ENCODE measurements at regions not wholly inside any gene's neighbourhood (a gene's known extent, or its start where the extent isn't known, plus 50 kb on each side); places are given as distances from the start of the nearest gene placed in this dataset.

DNA sequence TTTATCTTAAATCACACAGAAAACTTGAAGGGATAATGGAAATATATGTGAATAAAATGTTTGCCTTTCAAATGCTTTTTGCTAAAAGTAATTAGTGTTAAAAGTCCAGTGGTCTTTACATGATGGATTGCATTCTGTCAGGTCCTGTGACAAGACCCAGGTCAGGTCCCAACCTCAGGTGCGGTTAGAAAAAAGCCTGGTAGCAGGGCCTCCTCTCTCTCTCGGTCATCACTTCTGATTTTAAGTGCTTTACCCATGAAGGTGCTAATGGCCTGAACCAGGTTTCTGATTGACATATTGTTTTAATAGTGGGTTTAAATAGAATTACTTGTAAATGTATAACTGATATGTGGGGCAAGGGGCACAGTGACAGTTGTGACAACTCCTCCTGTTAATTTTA lies 736.3 kb downstream of the POM121L12 start:
- Histone ChIP-seq H3K9ac (no peak overlapping the region), H3K36me3 (no peaks in the 10 kb centered on the region), H3K27ac (no peak overlapping the region), H3K9me3 (replicated peaks in 1 of 11) (no peaks in the 10 kb centered on the region), H3K27me3 (no peaks in the 10 kb centered on the region), H3K4me1 (no peaks in the 10 kb centered on the region), H3K4me2 (no peak overlapping the region), H4K20me1 (no peaks in the 10 kb centered on the region), H3K4me3 (no peak overlapping the region)
- TF ChIP-seq Cebpa-rat (IDR thresholded peaks at IDR 0.05), result no peak

DNA sequence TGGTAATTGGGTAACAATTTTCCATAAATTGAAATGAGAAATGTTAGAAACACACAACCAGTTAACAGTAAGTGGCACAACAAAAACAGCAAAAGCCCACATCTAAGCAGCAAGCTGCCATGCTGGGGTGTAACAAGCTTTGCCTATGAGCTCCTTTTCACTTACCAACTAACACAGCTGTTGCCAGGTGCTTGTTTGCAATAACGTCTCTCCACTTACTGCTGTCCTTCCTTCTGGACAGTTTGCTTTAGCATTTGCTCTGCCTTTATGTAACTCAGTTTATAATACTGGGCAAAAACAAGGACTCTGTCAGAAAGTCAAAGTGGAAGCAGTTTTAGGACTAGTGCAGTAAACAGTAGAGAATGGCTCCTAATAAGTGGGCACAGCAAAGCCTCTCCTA lies 740.9 kb downstream of the POM121L12 start:
- TF ChIP-seq Cebpa-rat (IDR thresholded peaks at IDR 0.05), result no peak

DNA sequence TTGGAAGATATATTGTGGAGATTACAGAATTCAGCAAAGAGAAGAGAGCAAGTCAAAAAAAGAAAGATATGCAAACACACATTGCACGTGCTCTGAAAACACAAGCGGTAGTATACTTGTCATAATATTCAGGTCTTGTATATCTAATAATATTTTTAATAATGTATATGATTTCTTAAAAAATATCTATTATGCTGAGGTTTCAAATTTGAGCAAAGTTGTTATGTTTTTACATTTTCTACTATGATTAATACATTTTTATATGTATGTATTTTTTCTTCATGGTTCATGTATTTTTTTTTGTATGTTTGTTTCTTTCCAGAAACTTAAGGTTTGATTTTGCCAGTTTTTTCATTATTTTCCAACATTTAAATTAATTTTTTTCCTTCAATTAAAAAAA lies 752.4 kb upstream of the VSTM2A start:
- H3K4me1 ChIP-seq, result no peaks in the 10 kb centered on the region
- no peak for TF ChIP-seq Cebpa-rat (IDR thresholded peaks at IDR 0.05)
- no peaks in the 10 kb centered on the region for H3K27me3 ChIP-seq
- H3K9me3 ChIP-seq (replicated peaks in 1 of 11), result peaks cover 7 to 16% (median 13%) of the 10 kb centered on the region in 11 experiments; a peak in 19 of 22 replicates
- no peaks in the 10 kb centered on the region for H3K36me3 ChIP-seq
- no peaks in the 10 kb centered on the region for H4K20me1 ChIP-seq
- no peak overlapping the region for H3K9ac ChIP-seq
- H3K4me2 ChIP-seq, result no peak overlapping the region
- no peak overlapping the region for H3K4me3 ChIP-seq
- H3K27ac ChIP-seq, result no peak overlapping the region

More for the DNA sequence above, 740.9 kb downstream of the POM121L12 start:
- Histone ChIP-seq H3K27ac (no peak overlapping the region), H3K4me1 (no peaks in the 10 kb centered on the region), H3K9me3 (replicated peaks in 1 of 11) (no peaks in the 10 kb centered on the region), H3K36me3 (no peaks in the 10 kb centered on the region), H4K20me1 (no peaks in the 10 kb centered on the region), H3K4me2 (no peak overlapping the region), H3K4me3 (no peak overlapping the region), H3K9ac (no peak overlapping the region), H3K27me3 (no peaks in the 10 kb centered on the region)

DNA sequence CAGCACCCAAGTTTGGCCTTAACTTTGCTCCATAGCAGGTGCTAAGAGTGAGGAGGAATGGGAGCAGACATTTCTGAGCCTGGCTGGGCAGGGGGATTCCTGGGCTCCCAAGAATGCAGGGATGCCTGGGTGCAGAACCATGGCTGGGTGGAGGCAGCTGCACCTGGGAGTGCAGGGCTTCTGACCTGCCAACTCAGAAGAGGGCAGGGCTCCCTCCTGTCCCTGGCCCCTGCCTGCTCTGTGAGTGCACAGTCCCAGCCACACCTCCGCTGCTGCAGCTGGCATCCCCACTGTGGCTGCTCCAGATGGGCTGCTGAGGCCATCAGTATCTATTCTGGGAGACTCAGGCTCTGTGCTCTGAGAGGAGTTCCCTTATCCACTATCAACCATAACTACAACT lies 747.4 kb upstream of the VSTM2A start:
- TF ChIP-seq Cebpa-rat (IDR thresholded peaks at IDR 0.05), result no peak
- no peaks in the 10 kb centered on the region for H4K20me1 ChIP-seq
- H3K4me3 ChIP-seq, result no peak overlapping the region
- no peaks in the 10 kb centered on the region for H3K27me3 ChIP-seq
- no peak overlapping the region for H3K9ac ChIP-seq
- no peak overlapping the region for H3K27ac ChIP-seq
- peaks cover 8 to 17% (median 14%) of the 10 kb centered on the region in 11 experiments; a peak in 19 of 22 replicates for H3K9me3 ChIP-seq (replicated peaks in 1 of 11)
- H3K4me1 ChIP-seq, result no peaks in the 10 kb centered on the region
- no peaks in the 10 kb centered on the region for H3K36me3 ChIP-seq
- no peak overlapping the region for H3K4me2 ChIP-seq

DNA sequence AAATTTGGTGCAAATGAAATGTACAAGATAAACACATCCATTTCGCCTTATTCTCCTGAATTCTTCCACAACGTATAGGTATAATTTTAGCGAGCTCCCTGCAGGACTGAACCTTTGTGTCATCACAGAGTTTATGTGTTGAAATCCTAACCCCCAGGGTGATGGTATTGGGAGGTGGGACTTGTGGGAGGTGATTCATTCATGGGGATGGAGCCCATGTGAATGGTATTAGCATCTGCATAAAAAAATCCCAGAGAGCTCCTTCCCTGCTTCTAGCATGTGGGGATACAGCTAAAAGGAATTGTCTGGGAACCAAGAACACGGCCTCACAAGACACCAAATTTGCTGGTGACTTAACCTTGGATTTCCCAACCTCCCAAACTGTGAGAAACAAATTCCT lies 741.4 kb upstream of the VSTM2A start:
- Histone ChIP-seq H3K4me3 (no peak overlapping the region), H3K9me3 (replicated peaks in 1 of 11) (no peaks in the 10 kb centered on the region), H3K4me1 (no peaks in the 10 kb centered on the region), H3K27me3 (no peaks in the 10 kb centered on the region), H3K36me3 (no peaks in the 10 kb centered on the region), H3K9ac (no peak overlapping the region), H4K20me1 (no peaks in the 10 kb centered on the region), H3K4me2 (no peak overlapping the region), H3K27ac (no peak overlapping the region)
- TF ChIP-seq Cebpa-rat (IDR thresholded peaks at IDR 0.05), result no peak

DNA sequence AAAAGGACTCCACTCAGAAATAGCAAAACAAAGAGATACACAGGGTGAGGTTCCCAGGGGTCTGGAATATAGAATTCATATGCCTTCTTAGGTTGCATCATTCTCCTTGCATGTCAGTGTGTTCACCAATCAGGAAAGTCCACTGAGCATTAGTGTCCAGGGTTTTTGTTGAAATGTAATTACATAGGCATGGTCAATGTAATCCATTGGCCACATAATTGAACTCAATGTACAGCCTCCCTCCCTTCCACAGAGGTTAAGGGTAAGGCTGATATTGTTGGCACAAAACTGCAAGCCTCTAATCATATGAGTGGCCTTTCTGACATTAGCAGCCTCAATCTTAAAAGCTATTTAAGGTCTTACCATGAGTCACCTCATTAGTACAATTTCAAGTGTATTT lies 736.1 kb upstream of the VSTM2A start:
- H3K9me3 ChIP-seq (replicated peaks in 1 of 11), result no peaks in the 10 kb centered on the region
- H3K4me2 ChIP-seq, result no peak overlapping the region
- H4K20me1 ChIP-seq, result no peaks in the 10 kb centered on the region
- H3K4me3 ChIP-seq, result no peak overlapping the region
- H3K27me3 ChIP-seq, result no peaks in the 10 kb centered on the region
- no peak overlapping the region for H3K27ac ChIP-seq
- H3K36me3 ChIP-seq, result no peaks in the 10 kb centered on the region
- no peak for TF ChIP-seq Cebpa-rat (IDR thresholded peaks at IDR 0.05)
- H3K4me1 ChIP-seq, result no peaks in the 10 kb centered on the region
- H3K9ac ChIP-seq, result no peak overlapping the region

DNA sequence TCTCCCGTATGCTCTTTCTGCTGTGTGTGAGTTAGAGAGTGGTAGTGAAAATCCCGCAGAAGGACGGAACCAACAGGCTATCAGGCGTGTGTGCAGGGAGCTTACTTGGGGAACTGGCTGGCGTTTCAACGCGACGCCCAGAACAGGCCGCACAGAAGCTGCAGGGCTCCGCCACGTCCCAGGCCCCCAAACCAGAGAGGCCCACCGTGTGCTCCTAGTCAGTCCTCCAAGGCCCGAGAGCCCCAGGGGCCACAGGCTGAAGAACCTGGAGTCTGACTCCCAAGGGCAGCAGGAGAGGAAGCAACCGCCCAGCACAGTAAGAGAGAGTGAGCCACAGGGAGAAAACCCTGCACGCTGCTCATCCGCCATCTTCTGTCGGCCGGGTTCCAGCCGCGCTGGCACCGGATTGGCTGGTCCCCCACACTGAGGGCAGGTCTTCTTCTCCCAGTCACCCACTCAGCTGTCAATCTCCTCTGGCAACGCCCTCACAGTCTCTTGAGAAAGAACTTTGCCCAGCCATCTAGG lies 730.6 kb upstream of the VSTM2A start:
- Histone ChIP-seq H3K27me3 (no peaks in the 10 kb centered on the region), H3K4me3 (no peak overlapping the region), H3K9ac (no peak overlapping the region), H4K20me1 (no peaks in the 10 kb centered on the region), H3K4me1 (no peaks in the 10 kb centered on the region), H3K27ac (no peak overlapping the region), H3K9me3 (replicated peaks in 1 of 11) (no peaks in the 10 kb centered on the region), H3K4me2 (no peak overlapping the region), H3K36me3 (no peaks in the 10 kb centered on the region)
- TF ChIP-seq Cebpa-rat (IDR thresholded peaks at IDR 0.05), result no peak

DNA sequence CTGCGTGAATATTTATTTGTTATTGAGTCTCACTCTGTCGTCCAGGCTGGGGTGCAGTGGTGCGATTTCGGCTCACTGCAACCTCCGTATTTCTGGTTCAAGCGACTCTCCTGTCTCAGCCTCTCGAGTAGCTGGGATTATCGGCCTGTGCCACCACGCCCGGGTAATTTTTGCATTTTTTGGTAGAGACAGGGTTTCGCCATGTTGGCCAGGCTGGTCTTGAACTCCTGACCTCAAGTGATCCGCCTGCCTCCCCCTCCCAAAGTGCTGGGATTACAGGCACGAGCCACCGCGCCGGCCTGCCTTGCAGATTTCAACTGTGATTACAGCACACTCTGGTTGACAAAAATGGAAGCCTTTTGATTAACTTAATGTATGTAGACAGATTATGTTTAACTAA lies 730.0 kb upstream of the VSTM2A start:
- Histone ChIP-seq H3K4me2 (no peak overlapping the region), H3K27ac (no peak overlapping the region), H3K9me3 (replicated peaks in 1 of 11) (no peaks in the 10 kb centered on the region), H3K4me1 (no peaks in the 10 kb centered on the region), H3K4me3 (no peak overlapping the region), H4K20me1 (no peaks in the 10 kb centered on the region), H3K36me3 (no peaks in the 10 kb centered on the region), H3K27me3 (no peaks in the 10 kb centered on the region), H3K9ac (no peak overlapping the region)
- no peak for TF ChIP-seq Cebpa-rat (IDR thresholded peaks at IDR 0.05)

DNA sequence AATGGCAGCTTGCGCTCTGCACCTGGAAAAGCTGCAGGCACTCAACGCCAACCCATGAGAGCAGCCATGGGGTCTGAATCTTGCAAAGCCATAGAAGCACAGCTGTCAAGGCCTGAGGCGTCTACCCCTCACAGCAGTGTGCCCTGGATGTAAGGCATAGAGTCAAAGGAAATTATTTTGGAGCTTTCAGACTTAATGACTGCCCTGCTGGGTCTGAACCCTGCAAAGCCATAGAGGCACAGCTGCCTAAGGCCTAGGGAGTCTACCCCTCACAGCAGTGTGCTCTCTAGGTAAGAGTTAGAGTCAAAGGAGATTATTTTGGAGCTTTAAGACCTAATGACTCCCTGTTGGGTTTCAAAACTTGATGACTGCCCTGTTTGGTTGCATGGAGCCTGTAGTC lies 706.9 kb upstream of the VSTM2A start:
- peaks cover 0 to 4% (median 0%) of the 10 kb centered on the region in 11 experiments; a peak in 2 of 22 replicates for H3K9me3 ChIP-seq (replicated peaks in 1 of 11)
- H3K9ac ChIP-seq, result no peak overlapping the region
- H4K20me1 ChIP-seq, result no peaks in the 10 kb centered on the region
- no peak overlapping the region for H3K27ac ChIP-seq
- no peaks in the 10 kb centered on the region for H3K27me3 ChIP-seq
- H3K4me3 ChIP-seq, result no peak overlapping the region
- no peak overlapping the region for H3K4me2 ChIP-seq
- no peak for TF ChIP-seq Cebpa-rat (IDR thresholded peaks at IDR 0.05)
- H3K4me1 ChIP-seq, result no peaks in the 10 kb centered on the region
- no peaks in the 10 kb centered on the region for H3K36me3 ChIP-seq

DNA sequence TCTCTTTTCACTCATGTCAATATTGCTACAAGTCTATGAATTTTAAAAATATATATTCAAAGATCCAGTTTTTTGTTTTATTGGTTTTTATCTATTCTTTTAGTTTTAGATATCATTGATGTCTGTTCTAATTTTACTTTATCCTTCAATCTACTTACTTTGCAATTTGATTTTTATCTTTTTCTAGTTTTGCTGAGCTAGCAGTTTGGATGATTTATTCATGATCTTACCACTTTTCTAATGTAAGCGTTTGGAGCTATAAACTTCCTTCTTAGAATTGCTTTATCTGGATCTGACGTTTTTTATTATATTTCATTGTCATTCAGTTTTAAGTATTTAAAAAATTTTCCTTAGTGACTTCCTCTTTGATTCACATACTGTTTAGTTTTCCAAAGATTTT lies 664.5 kb upstream of the VSTM2A start:
- no peak overlapping the region for H3K27ac ChIP-seq
- no peaks in the 10 kb centered on the region for H3K27me3 ChIP-seq
- H3K4me3 ChIP-seq, result no peak overlapping the region
- no peaks in the 10 kb centered on the region for H3K9me3 ChIP-seq (replicated peaks in 1 of 11)
- H3K4me2 ChIP-seq, result no peak overlapping the region
- no peaks in the 10 kb centered on the region for H4K20me1 ChIP-seq
- H3K36me3 ChIP-seq, result no peaks in the 10 kb centered on the region
- no peak for TF ChIP-seq Cebpa-rat (IDR thresholded peaks at IDR 0.05)
- no peaks in the 10 kb centered on the region for H3K4me1 ChIP-seq
- H3K9ac ChIP-seq, result no peak overlapping the region

Data from BLaER1 treated with 17β-estradiol and CSF1 and Interleukin-3, amounts not matched to agents 10 nM and 100 nM (cell line).